Spleen (tissue), 11 donors: ENCODE measurements at regions not wholly inside any gene's neighbourhood (a gene's known extent, or its start where the extent isn't known, plus 50 kb on each side); places are given as distances from the start of the nearest gene placed in this dataset.
"Not testable (repeated sequence)": the region's sequence is repeated elsewhere in the genome, so short reads cannot be mapped to it uniquely, and the experiment has no call there.

ENCODE experiments used
- DNase-seq: peaks from one replicate; pipeline ENCODE4 v3.0.0-alpha.2; 2020
- H3K27ac ChIP-seq, 8 donors: fragments of 200-600 bp; sonication (generic) in 7 of 8; 1 replicate in 4 of 8; 2 replicates in 4 of 8; pipeline versions ENCODE4 v1.5.0 to v1.8.0; 2016 to 2021; ENCODE audit warnings: inconsistent platforms in 4 of 8, mild to moderate bottlenecking in 4 of 8, moderate library complexity in 1 of 8
- H3K27me3 ChIP-seq, 7 donors: fragments of 200-600 bp; sonication (generic) in 6 of 7; replicated peaks in 1 of 7; 1 replicate in 4 of 7; 2 replicates in 3 of 7; pipeline versions ENCODE4 v1.5.0 to v1.8.0; 2016 to 2021; ENCODE audit warnings: inconsistent platforms in 3 of 7, mild to moderate bottlenecking in 1 of 7
- H3K36me3 ChIP-seq, 6 donors: fragments of 200-600 bp; sonication (generic) in 5 of 6; 1 replicate in 4 of 6; 2 replicates in 2 of 6; pipeline versions ENCODE4 v1.5.0 to v1.8.0; 2016 to 2021; ENCODE audit warnings: inconsistent platforms in 2 of 6
- H3K4me1 ChIP-seq, 6 donors: fragments of 200-600 bp; sonication (generic) in 5 of 6; 1 replicate in 3 of 6; 2 replicates in 3 of 6; pipeline versions ENCODE4 v1.5.0 to v1.8.0; 2016 to 2021; ENCODE audit warnings: inconsistent platforms in 3 of 6
- H3K4me3 ChIP-seq, 8 donors: fragments of 200-600 bp; sonication (generic) in 7 of 8; 1 replicate in 4 of 8; 2 replicates in 4 of 8; pipeline versions ENCODE4 v1.5.0 to v1.8.0; 2016 to 2021; ENCODE audit warnings: inconsistent platforms in 4 of 8, mild to moderate bottlenecking in 4 of 8, moderate library complexity in 2 of 8
- H3K9me3 ChIP-seq, 8 donors: fragments of 200-600 bp; sonication (generic) in 7 of 8; 1 replicate in 4 of 8; 2 replicates in 4 of 8; pipeline versions ENCODE4 v1.5.0 to v1.8.0; 2016 to 2021; ENCODE audit warnings: inconsistent platforms in 4 of 8
- POLR2A ChIP-seq, 3 donors: fragments of 450-650 bp; IDR thresholded peaks; one replicate each; pipeline ENCODE4 v1.5.1; 2017; ENCODE audit warnings: antibody characterized with exemption in 3 of 3, mild to moderate bottlenecking in 1 of 3
- POLR2AphosphoS5 ChIP-seq, 3 donors: sonication (generic); formaldehyde crosslinking; IDR thresholded peaks; one replicate each; pipeline ENCODE4 v1.5.1; 2017; ENCODE audit warnings: antibody characterized with exemption in 3 of 3
- WGBS, 5 donors: extraction: QIAGEN DNeasy Blood & Tissue Kit in 3 of 5; methylation state at CpG; one replicate each; pipeline versions ENCODE4 v1.1.5 to v1.1.7; 2013 to 2018; 5-methylcytosine and 5-hydroxymethylcytosine counted together
- intact Hi-C: fragments of 100-400 bp; cut with DNase I; formaldehyde crosslinking; loops from one replicate; pipeline ENCODE4 v1.15.0; 2023; ENCODE audit warnings: low total_unique reads
- TF ChIP-seq, protein P1 (sequence below), 11 experiments: fragments of 200-600 bp in 7 of 11; fragments of 450-650 bp in 4 of 11; sonication (generic) in 4 of 11; IDR thresholded peaks in 8 of 11; conservative IDR thresholded peaks in 3 of 11; 1 replicate in 7 of 11; 2 replicates in 4 of 11; pipeline versions ENCODE4 v1.4.0 to v1.8.0; 2016 to 2021; ENCODE audit warnings: antibody characterized with exemption in 11 of 11, inconsistent platforms in 4 of 11, mild to moderate bottlenecking in 1 of 11
- donor health status: healthy with polysubstance abuse.
- donor health status: DM: no; HTN: no; CAD: no; lungs with moderate emphysema.
- donor health status: DM: no; HTN: no; CAD: no.
- donor health status: Bipolar disorder and iron deficiency.
- donor health status: healthy.
- donor health status: DM: no; HTN: no; CAD: no.
- donor health status: DM: yes; HTN: yes; CAD: no.

DNA sequence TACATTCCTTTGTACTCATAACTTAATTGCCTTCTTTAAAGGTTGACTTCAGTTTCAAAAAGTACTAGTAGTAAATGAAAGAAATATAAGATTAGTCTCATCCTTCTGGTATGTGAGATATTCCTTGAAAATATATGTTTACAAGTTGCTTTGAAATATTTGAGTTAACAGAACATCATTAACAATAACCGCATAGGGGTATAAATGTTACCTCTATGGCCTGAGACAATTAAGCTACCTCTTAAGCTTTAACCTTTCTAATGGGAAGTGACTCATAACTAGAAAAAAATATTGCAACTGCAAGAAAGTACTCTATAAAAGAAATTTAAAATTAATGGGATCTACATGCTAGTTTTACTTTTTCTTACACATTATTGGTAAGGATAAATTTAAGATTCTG, 399.0 kb downstream of the CDH10 start:
- no peak for TF ChIP-seq POLR2A (IDR thresholded peaks at IDR 0.05)
- H3K9me3 ChIP-seq, result peaks cover 0 to 7% (median 0%) of the 10 kb centered on the region in 8 donors
- no peak for DNase-seq
- no peaks in the 10 kb centered on the region for H3K27me3 ChIP-seq
- intact Hi-C loops, result no loop called here
- no peaks in the 10 kb centered on the region for H3K4me1 ChIP-seq
- no peaks in the 10 kb centered on the region for H3K36me3 ChIP-seq
- H3K4me3 ChIP-seq, result no peak overlapping the region
- WGBS, 5 donors, result 87 to 96% (median 94%) methylated on average over 1 of the region's 1 CpG
- no peak overlapping the region for H3K27ac ChIP-seq

DNA sequence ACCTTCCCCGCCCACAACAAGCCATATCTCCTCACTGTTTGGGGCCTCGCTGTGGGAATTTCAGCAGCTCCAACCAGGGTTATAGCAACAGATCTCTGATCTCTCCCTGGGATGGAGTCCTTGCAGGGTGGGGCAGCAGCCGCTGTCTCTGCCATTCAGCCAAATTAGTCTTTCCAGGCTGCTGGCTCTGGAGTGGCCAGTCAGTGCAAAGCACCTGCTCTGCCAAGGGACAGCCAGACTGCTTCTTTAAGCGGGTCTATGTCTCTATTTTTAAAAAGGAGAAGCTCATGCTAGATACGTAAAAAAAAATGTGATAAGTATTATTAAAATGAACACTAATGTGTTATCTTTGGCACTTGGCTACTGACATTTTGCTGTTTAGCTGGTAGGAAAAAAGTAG, 380.2 kb downstream of the CDH10 start:
- no peak for DNase-seq
- H3K27ac ChIP-seq, result no peak overlapping the region
- peaks cover 0 to 12% (median 0%) of the 10 kb centered on the region in 8 donors for H3K9me3 ChIP-seq
- no peak for TF ChIP-seq POLR2A (IDR thresholded peaks at IDR 0.05)
- no peak for TF ChIP-seq POLR2AphosphoS5 (IDR thresholded peaks at IDR 0.05)
- TF ChIP-seq, protein P1, sequence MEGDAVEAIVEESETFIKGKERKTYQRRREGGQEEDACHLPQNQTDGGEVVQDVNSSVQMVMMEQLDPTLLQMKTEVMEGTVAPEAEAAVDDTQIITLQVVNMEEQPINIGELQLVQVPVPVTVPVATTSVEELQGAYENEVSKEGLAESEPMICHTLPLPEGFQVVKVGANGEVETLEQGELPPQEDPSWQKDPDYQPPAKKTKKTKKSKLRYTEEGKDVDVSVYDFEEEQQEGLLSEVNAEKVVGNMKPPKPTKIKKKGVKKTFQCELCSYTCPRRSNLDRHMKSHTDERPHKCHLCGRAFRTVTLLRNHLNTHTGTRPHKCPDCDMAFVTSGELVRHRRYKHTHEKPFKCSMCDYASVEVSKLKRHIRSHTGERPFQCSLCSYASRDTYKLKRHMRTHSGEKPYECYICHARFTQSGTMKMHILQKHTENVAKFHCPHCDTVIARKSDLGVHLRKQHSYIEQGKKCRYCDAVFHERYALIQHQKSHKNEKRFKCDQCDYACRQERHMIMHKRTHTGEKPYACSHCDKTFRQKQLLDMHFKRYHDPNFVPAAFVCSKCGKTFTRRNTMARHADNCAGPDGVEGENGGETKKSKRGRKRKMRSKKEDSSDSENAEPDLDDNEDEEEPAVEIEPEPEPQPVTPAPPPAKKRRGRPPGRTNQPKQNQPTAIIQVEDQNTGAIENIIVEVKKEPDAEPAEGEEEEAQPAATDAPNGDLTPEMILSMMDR (IDR thresholded peaks at IDR 0.05 in 8 of 11, conservative IDR thresholded peaks at IDR 0.05 in 3 of 11), result no peak
- no peaks in the 10 kb centered on the region for H3K36me3 ChIP-seq
- intact Hi-C loops, result no loop called here
- no peak overlapping the region for H3K4me3 ChIP-seq
- 83 to 95% (median 86%) methylated on average over 5 of the region's 5 CpGs for WGBS, 5 donors
- no peaks in the 10 kb centered on the region for H3K4me1 ChIP-seq
- H3K27me3 ChIP-seq, result no peaks in the 10 kb centered on the region

DNA sequence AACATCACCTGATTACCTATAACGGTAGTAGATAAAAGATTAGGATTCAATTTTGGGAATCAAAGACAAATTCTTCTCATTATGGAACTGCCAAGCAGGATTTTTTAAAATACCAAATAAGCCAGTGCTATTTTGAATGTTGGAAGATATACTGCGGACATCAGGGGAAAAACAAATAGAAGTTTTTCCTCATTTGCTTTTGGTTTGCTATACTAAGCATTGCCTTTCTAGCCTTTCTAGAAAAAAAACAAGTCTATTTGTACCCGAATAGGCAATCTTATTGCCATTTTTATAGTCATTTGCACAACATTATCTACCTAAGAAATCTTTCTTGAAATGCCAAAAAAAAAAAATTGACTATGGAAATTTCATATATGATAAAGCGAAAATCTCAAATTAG, 379.5 kb downstream of the CDH10 start:
- H3K36me3 ChIP-seq, result no peaks in the 10 kb centered on the region
- DNase-seq, result no peak
- peaks cover 0 to 12% (median 0%) of the 10 kb centered on the region in 8 donors for H3K9me3 ChIP-seq
- H3K27me3 ChIP-seq, result no peaks in the 10 kb centered on the region
- H3K4me3 ChIP-seq, result no peak overlapping the region
- no peak overlapping the region for H3K27ac ChIP-seq
- no peaks in the 10 kb centered on the region for H3K4me1 ChIP-seq
- TF ChIP-seq POLR2A (IDR thresholded peaks at IDR 0.05) (no peak), POLR2AphosphoS5 (IDR thresholded peaks at IDR 0.05) (no peak)
- TF ChIP-seq, protein P1 (IDR thresholded peaks at IDR 0.05 in 8 of 11, conservative IDR thresholded peaks at IDR 0.05 in 3 of 11), result no peak
- 67 to 82% (median 70%) methylated on average over 4 of the region's 4 CpGs for WGBS, 5 donors
- intact Hi-C loops, result no loop called here

DNA sequence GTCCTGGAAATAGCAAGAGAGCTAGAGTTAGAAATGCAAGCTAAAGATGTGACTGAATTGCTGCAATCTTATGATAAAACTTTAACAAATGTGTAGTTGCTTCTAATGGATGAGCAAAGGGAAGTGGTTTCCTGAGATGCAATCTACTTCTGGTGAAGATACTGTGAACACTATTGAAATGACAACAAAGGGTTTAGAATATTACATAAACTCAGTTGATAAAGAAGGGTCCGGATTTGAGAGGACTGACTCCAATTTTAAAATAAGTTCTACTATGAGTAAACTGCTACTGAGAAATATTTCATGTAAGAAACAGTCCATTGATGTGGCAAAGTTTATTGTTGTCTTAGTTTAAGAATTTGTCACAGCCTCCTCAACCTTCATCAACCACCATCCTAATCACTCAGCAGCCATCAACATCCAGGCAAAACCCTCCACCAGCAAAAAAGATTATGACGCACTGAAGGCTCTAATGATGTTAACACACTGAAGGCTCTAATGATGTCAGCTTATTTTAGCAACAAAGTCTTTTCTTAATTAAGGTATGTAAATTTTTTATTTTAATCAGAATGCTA, 376.2 kb downstream of the CDH10 start:
- intact Hi-C loops, result no loop called here
- TF ChIP-seq POLR2AphosphoS5 (IDR thresholded peaks at IDR 0.05), result no peak
- TF ChIP-seq, protein P1 (IDR thresholded peaks at IDR 0.05 in 8 of 11, conservative IDR thresholded peaks at IDR 0.05 in 3 of 11), result no peak
- no peak for TF ChIP-seq POLR2A (IDR thresholded peaks at IDR 0.05)
- no peak for DNase-seq
- Histone ChIP-seq H3K4me3 (no peak overlapping the region), H3K36me3 (no peaks in the 10 kb centered on the region), H3K4me1 (no peaks in the 10 kb centered on the region), H3K27me3 (no peaks in the 10 kb centered on the region), H3K9me3 (peaks cover 0 to 4% (median 0%) of the 10 kb centered on the region in 8 donors), H3K27ac (no peak overlapping the region)
- 86 to 94% (median 86%) methylated on average over 2 of the region's 2 CpGs for WGBS, 5 donors

DNA sequence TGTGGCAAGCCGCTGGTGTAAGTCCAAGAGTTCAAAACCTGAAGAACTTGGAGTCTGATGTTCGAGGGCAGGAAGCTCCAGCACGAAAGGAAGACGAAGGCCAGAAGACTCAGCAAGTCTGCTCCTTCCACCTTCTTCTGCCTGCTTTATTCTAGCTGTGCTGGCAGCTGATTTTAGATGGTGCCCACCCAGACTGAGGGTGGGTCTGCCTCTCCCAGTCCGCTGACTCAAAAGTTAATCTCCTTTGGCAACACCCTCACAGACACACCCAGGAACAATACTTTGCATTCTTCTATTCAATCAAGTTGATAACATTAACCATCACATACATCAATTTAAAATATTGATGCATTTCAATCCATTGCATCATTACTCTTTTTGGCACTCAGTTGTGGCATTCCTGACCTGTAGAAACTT, 373.1 kb downstream of the CDH10 start:
- H3K27me3 ChIP-seq, H3K27ac ChIP-seq, H3K36me3 ChIP-seq, H3K4me3 ChIP-seq, H3K4me1 ChIP-seq, intact Hi-C loops, H3K9me3 ChIP-seq, DNase-seq: not testable (repeated sequence)
- 80 to 95% (median 84%) methylated on average over 5 of the region's 5 CpGs for WGBS, 5 donors
